DMS153 treated with DMSO at 0.1 percent for 48 hours (cell line): ENCODE measurements at regions not wholly inside any gene's neighbourhood (a gene's known extent, or its start where the extent isn't known, plus 50 kb on each side); places are given as distances from the start of the nearest gene placed in this dataset.

ENCODE experiments used
- DNase-seq: peaks from one replicate; lab custom pipeline; 2025; ENCODE audit not compliant: unreplicated experiment; lab: John Stamatoyannopoulos, UW

DNA sequence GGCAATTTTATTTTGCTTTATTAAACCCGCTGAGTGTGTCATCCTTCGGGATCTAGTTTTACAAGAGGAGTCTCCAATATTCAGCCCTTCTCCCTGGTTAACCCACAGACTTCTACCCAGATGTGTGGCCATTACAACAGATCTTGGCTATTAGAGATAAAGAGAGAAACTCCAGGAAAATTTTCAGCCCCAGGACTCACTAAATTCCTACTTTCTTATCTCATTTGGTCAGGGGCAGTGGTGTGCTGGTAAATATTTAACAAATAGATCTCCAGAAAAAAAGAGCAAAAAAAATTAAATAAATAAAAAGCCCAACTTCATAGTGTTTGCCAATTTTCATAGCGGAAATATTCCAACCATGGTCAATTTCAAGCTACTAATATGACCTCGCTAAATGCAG, 168.4 kb downstream of the RND3 start:
- no peak for DNase-seq

GRCh38 chr2:150312271-150312670, 175.2 kb downstream of the RND3 start:
- DNase-seq: no peak

GRCh38 chr2:150309311-150310080, 178.0 kb downstream of the RND3 start:
- DNase-seq: no peak

- no peak for DNase-seq
These were observed 180.2 kb downstream of the RND3 start for GRCh38 chr2:150307258-150307657.

DNA sequence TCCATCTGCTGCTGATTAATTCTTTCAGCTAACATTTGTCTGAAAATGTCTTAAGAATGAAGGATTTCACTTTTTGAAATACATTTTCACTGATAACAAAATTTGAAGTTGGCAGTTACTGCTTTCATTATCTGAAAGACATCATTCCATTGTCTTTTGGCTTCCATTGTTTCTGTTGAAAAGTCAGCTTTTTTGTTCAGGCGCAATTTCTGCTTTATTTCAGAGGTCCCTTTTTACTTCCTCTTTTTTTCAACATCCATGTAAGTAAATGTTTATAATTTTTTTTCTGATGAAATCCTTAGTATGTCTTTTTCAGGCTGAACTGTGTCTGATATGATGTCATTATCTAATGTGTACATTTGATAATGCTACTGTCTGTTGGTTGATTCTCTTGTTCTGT, 184.2 kb downstream of the RND3 start:
- no peak for DNase-seq

DNA sequence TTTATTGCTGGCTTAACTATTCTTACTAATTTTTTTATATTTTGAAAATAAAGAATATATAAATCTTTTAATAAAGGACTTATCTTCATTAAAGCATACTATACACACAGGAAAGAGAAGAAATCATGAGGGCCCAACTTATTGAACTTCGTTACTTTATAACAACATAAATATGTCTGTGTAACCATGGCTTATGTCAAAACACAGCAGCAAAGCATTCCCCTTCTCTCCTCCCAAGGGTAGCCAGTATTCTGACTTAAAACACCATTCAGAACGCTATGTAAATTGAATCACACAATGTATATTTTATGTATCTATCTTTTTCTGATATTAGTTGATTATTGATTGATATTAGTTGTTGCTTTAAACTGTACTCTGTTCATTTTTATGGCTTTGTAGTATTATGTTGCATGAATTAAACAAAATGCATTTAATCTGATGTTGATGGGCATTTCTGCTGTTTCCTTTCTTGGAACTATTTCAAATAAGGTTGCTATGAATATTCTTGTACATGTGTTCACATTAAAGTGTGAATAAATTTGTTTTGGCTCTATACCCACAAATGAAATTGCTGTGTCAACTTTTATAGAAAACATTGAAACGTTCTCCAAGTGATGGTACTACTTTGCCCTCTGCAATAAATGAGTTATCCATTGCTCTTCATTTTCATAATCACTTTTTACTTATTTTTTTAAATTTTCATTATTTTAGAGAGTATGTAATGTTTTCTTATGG, 188.7 kb downstream of the RND3 start:
- DNase-seq: no peak

DNA sequence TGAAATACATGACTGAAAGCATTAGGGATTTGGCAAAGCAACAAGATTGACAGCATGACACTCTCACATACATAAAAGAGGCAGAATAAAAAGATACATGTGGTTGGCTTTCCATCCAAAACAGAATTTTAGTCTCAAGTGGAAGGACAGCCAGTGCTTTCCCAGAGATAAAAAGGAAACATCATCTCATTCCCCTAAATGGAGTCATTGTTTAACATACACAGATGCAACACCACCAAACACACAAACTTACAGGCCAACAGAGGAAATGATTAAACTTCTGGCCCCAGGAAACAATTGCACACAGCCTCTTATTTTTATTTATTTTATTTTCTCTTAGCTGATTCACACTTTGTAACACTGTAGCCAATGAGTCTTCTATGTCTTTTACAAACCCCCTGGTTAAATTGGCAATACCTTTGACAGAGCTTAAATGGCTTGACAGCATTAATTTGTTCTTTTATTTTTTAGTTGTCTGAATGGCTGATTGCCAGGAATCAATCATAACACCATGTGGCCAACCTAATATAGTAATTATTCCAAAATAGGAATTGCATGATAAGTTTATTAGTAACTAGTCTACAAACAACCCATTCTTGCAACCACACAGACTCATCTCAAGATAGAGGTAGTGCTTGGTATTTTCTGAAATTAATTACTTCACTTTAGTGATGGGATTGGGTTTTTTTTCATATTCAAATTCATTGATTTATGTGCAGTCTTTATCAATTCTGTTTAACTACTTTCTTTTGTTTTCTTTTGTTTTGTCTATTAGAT, 190.5 kb downstream of the RND3 start:
- no peak for DNase-seq

DNA sequence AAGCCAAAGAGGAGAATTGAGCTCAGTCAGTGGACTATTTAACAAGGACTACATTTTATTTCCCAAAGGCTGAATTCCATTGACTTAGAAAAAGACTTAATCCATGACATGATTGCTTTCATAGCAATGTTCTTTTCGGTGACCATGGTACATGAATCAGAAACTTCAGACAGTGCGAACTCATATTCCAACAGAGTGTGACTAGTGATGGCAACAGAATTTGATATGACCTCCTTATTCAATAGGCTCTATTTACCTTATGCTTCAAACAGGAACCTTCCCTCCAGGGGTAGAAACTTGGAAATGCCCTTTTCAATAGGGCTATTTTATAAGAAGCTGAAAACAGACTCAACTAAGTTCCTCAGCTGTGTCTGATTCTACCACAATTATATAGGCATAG, 191.9 kb downstream of the RND3 start:
- DNase-seq: no peak

GRCh38 chr2:150293771-150294170, 193.7 kb downstream of the RND3 start:
- DNase-seq: no peak

- DNase-seq: no peak
These were observed 194.7 kb downstream of the RND3 start for GRCh38 chr2:150292807-150293206.

DNA sequence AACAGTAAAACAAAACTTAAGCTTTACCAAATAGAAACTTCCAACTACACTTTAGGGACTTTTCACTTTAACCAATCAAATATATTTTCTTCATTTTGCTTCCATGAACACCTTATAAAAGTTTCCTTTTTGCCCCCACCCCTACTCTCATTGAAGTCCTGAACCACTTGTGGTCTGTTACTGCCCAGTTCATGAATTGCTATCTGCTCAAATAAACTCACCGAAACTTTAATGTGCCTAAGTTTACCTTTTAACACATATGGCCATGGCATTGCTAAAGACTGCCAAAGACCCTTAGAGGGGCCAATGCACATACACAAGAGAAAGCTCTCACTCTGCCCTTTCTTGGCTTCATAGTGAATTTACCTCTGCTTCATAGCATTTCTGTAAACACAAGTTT, 195.3 kb downstream of the RND3 start:
- DNase-seq: no peak

DNA sequence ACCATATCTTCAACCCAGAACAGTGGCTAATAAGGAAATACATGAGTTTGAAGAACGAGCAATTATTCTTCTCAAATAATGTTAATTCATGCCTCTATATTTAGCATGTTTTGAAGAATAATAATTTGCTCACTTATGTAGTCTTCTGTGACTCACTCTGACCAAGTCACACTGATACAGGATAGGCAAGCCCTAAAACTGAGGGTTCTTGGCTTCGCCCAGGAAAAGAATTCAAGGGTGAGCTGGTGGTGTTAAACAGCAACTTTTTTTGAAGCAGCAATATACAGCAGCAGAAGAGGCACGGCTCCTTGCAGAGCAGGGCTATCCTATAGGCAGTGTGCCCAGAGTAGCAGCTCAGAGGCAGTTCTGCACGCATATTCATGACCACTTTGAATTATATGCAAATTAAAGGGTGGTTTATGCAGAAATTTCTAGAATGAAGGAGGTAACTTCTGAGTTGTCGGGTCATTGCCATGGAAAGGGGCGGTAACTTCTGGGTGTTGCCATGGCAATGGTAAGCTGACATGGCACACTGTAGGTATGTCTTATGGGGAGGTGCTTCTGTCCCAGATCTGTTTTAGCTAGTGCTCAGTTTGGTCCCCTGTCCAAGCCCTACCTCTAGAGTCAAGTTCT, 200.6 kb downstream of the RND3 start:
- DNase-seq: no peak

GRCh38 chr2:150284116-150284515, 203.4 kb downstream of the RND3 start:
- DNase-seq: no peak

GRCh38 chr2:150282771-150283371, 204.6 kb downstream of the RND3 start:
- DNase-seq: no peak

GRCh38 chr2:150282357-150282756, 205.1 kb downstream of the RND3 start:
- no peak for DNase-seq

- no peak for DNase-seq
These were observed 207.2 kb downstream of the RND3 start for GRCh38 chr2:150280231-150280630.

GRCh38 chr2:150279686-150280085, 207.8 kb downstream of the RND3 start:
- no peak for DNase-seq

DNA sequence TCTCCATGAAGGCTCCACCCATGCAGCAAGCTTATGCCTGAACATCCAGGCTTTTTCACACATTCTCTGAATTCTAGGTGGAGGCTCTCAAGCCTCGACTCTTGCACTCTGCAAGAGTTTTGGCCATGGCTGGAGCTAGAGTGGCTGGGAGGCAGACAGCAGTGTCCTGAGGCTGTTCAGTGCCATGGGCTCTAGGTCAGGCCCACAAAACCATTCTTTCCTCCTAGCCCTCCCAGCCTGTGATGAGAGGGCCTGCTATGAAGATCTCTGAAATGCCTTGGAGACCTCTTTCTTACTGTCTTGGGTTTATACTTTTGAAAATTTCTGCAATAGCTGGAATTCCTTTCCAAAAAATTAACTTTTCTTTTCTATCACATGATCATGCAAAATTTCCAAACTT, 210.7 kb downstream of the RND3 start:
- no peak for DNase-seq

DNA sequence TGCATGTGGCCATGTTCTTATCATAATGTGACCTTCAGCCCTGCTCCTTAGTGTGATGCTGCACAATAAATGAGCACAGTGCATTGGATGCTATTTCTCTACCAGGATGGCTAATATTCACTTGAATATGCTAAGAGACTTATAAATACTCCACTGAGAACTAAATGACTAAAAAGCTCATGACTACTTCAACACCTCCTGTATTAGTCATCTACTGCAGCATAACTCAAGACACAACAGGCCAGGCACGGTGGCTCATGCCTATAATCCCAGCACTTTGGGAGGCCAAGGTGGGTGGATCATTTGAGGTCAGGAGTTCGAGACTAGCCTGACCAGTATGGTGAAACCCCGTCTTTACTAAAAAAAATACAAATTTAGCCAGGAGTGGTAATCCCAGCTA, 213.4 kb downstream of the RND3 start:
- no peak for DNase-seq

DNA sequence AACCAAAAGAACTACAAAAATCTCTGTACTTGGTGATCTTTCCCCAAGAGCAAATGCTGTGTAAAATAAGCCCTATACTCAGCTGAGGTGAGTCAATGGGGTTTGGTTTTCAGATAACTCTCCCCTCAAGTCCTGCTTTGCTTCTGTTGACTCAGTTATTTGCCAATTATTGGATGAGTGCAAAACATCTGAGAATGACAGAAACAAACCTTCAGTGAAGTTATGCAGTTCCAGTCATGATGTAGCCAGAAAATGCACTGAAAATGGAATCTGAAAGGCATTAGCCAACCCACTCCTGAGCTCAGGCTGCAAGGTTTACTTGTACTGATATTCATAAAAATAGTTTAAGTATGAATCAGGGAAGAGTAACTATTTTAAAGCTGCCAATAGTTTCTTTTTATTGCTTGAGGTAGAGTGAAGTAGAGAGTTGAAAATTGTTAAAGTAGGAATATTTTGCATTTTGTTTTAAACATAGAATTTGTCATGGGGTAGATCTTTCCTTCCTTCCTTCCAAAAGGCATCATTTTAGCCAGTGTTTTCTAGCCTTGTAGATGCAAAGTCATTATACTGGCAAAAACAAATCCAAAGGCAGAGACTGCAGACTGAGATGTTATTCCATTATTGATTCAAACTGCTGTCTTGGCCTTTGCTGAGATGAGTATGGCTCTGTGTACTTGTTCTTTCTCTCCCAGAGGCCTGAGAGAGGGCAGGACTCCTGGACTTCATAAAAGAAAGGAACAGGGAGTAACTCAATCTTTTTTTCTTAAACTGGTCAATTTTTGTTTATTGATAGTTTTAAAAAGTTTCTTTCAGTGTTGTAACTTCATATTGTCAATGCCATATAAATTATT, 215.3 kb downstream of the RND3 start:
- DNase-seq: no peak
